ENCODE measurements at regions not wholly inside any gene's neighbourhood (a gene's known extent, or its start where the extent isn't known, plus 50 kb on each side); places are given as distances from the start of the nearest gene placed in this dataset.
A peak's percentile ranks its signal among the peaks of the same experiment; 100 is the strongest.

GRCh38 chr9:106696804-106697203 lies 166.2 kb upstream of the ZNF462 start:
- H3K36me3 ChIP-seq: no peaks in the 10 kb centered on the region
- no peak for DNase-seq
- no peak for TF ChIP-seq CTCF (IDR thresholded peaks at IDR 0.05)
- no peak for TF ChIP-seq POLR2A (IDR thresholded peaks at IDR 0.05)
- H3K9me3 ChIP-seq: no peaks in the 10 kb centered on the region
- H3K27ac ChIP-seq: no peak overlapping the region
- H3K27me3 ChIP-seq: no peaks in the 10 kb centered on the region
- H3K4me1 ChIP-seq: no peaks in the 10 kb centered on the region
- no peak overlapping the region for H3K4me3 ChIP-seq
- intact Hi-C loops (cut with DNase I; ENCODE audit: low total_unique reads): no loop called here

- intact Hi-C loops (cut with DNase I; ENCODE audit: low total_unique reads): no loop called here
- no peaks in the 10 kb centered on the region for H3K36me3 ChIP-seq
- peak overlapping the region in 1 of 2 donors; percentile 63 for H3K27ac ChIP-seq
- TF ChIP-seq POLR2A (IDR thresholded peaks at IDR 0.05) (no peak), CTCF (IDR thresholded peaks at IDR 0.05) (no peak)
- H3K9me3 ChIP-seq: no peaks in the 10 kb centered on the region
- H3K27me3 ChIP-seq: no peaks in the 10 kb centered on the region
- no peak for DNase-seq
- H3K4me1 ChIP-seq: no peaks in the 10 kb centered on the region
- H3K4me3 ChIP-seq: no peak overlapping the region
Observed at GRCh38 chr9:106697390-106697749, 165.6 kb upstream of the ZNF462 start.

- no peaks in the 10 kb centered on the region for H3K27me3 ChIP-seq
- no peaks in the 10 kb centered on the region for H3K9me3 ChIP-seq
- H3K27ac ChIP-seq: peak overlapping the region; percentile 54 to 63
- TF ChIP-seq POLR2A (IDR thresholded peaks at IDR 0.05) (no peak), CTCF (IDR thresholded peaks at IDR 0.05) (no peak)
- DNase-seq: peak; percentile 62 to 67
- no peaks in the 10 kb centered on the region for H3K4me1 ChIP-seq
- H3K4me3 ChIP-seq: peak overlapping the region; percentile 19 to 27
- intact Hi-C loops (cut with DNase I; ENCODE audit: low total_unique reads): no loop called here
- H3K36me3 ChIP-seq: no peaks in the 10 kb centered on the region
Observed at GRCh38 chr9:106697750-106698502, 165.0 kb upstream of the ZNF462 start.

- Histone ChIP-seq H3K4me3 (no peak overlapping the region), H3K9me3 (no peaks in the 10 kb centered on the region), H3K27ac (no peak overlapping the region), H3K36me3 (no peaks in the 10 kb centered on the region), H3K4me1 (no peaks in the 10 kb centered on the region), H3K27me3 (no peaks in the 10 kb centered on the region)
- intact Hi-C loops (cut with DNase I; ENCODE audit: low total_unique reads): no loop called here
- TF ChIP-seq POLR2A (IDR thresholded peaks at IDR 0.05) (no peak), CTCF (IDR thresholded peaks at IDR 0.05) (no peak)
- no peak for DNase-seq
Observed at GRCh38 chr9:106700676-106701075, 162.3 kb upstream of the ZNF462 start.

GRCh38 chr9:106701611-106702010 lies 161.4 kb upstream of the ZNF462 start:
- Histone ChIP-seq H3K4me1 (no peaks in the 10 kb centered on the region), H3K9me3 (no peaks in the 10 kb centered on the region), H3K36me3 (no peaks in the 10 kb centered on the region), H3K4me3 (no peak overlapping the region), H3K27ac (no peak overlapping the region), H3K27me3 (no peaks in the 10 kb centered on the region)
- intact Hi-C loops (cut with DNase I; ENCODE audit: low total_unique reads): no loop called here
- no peak for DNase-seq
- no peak for TF ChIP-seq POLR2A (IDR thresholded peaks at IDR 0.05)
- no peak for TF ChIP-seq CTCF (IDR thresholded peaks at IDR 0.05)

Data from uterus (tissue), 3 donors.